ENCODE measurements at regions not wholly inside any gene's neighbourhood (a gene's known extent, or its start where the extent isn't known, plus 50 kb on each side); places are given as distances from the start of the nearest gene placed in this dataset.

GRCh38 chr9:74304598-74304997, 192.5 kb upstream of the RORB start:
- H3K36me3 ChIP-seq (ENCODE audit: control insufficient read depth, insufficient read depth, low read length), result no peaks in the 10 kb centered on the region
- H3K27me3 ChIP-seq (replicated peaks; ENCODE audit: control insufficient read depth, insufficient read depth, low read length), result no peaks in the 10 kb centered on the region
- no peak for DNase-seq (ENCODE audit: extremely low read depth, insufficient read length)
- TF ChIP-seq CTCF (IDR thresholded peaks at IDR 0.05; ENCODE audit: insufficient read depth, low read length, poor library complexity, severe bottlenecking), result no peak
- no peak overlapping the region for H3K4me3 ChIP-seq (replicated peaks; ENCODE audit: low read depth, low read length)

GRCh38 chr9:74309654-74310053, 187.5 kb upstream of the RORB start:
- no peak overlapping the region for H3K4me3 ChIP-seq (replicated peaks; ENCODE audit: low read depth, low read length)
- H3K27me3 ChIP-seq (replicated peaks; ENCODE audit: control insufficient read depth, insufficient read depth, low read length), result no peaks in the 10 kb centered on the region
- no peaks in the 10 kb centered on the region for H3K36me3 ChIP-seq (ENCODE audit: control insufficient read depth, insufficient read depth, low read length)
- no peak for DNase-seq (ENCODE audit: extremely low read depth, insufficient read length)
- no peak for TF ChIP-seq CTCF (IDR thresholded peaks at IDR 0.05; ENCODE audit: insufficient read depth, low read length, poor library complexity, severe bottlenecking)

DNA sequence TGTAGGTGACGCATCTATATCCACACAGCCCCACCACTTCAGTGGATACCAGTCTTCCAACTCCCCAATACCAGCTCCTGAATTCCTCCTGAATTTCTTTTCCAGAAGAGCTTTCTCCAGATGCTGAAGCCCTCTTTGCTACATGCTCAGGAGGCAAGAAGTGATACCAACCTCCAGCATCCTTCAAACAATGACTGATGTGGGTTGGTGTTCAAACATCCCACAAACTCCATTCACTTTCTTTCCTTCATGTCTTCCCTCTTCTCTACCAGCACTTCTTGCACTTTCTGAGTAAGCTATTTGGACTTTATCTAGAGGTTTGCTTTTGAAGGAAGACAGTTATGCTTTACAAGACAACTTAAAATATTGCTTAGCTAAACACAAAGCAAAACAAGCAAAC, 179.9 kb upstream of the RORB start:
- DNase-seq (ENCODE audit: extremely low read depth, insufficient read length), result no peak
- TF ChIP-seq CTCF (IDR thresholded peaks at IDR 0.05; ENCODE audit: insufficient read depth, low read length, poor library complexity, severe bottlenecking), result no peak
- no peaks in the 10 kb centered on the region for H3K36me3 ChIP-seq (ENCODE audit: control insufficient read depth, insufficient read depth, low read length)
- H3K4me3 ChIP-seq (replicated peaks; ENCODE audit: low read depth, low read length), result no peak overlapping the region
- no peaks in the 10 kb centered on the region for H3K27me3 ChIP-seq (replicated peaks; ENCODE audit: control insufficient read depth, insufficient read depth, low read length)

DNA sequence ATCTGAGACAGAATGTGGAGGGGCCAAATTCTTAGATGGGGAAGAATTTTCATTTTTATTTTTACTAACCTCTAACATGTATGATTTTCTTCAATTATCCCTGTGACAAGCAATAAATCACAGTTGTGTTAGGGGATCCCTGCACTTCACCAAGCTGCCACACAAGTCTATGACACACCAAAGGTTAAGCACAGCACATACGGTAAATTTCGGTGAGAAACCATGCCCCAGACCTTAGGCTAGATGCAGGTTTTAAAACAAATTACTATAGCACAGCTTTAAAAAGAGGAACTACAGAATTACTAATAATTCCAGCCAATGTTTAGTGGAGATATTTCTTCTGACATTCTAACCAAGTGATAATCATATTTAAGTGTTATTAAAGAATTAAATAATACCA, 175.7 kb upstream of the RORB start:
- Histone ChIP-seq H3K4me3 (replicated peaks; ENCODE audit: low read depth, low read length) (no peak overlapping the region), H3K36me3 (ENCODE audit: control insufficient read depth, insufficient read depth, low read length) (no peaks in the 10 kb centered on the region), H3K27me3 (replicated peaks; ENCODE audit: control insufficient read depth, insufficient read depth, low read length) (no peaks in the 10 kb centered on the region)
- no peak for DNase-seq (ENCODE audit: extremely low read depth, insufficient read length)
- no peak for TF ChIP-seq CTCF (IDR thresholded peaks at IDR 0.05; ENCODE audit: insufficient read depth, low read length, poor library complexity, severe bottlenecking)

DNA sequence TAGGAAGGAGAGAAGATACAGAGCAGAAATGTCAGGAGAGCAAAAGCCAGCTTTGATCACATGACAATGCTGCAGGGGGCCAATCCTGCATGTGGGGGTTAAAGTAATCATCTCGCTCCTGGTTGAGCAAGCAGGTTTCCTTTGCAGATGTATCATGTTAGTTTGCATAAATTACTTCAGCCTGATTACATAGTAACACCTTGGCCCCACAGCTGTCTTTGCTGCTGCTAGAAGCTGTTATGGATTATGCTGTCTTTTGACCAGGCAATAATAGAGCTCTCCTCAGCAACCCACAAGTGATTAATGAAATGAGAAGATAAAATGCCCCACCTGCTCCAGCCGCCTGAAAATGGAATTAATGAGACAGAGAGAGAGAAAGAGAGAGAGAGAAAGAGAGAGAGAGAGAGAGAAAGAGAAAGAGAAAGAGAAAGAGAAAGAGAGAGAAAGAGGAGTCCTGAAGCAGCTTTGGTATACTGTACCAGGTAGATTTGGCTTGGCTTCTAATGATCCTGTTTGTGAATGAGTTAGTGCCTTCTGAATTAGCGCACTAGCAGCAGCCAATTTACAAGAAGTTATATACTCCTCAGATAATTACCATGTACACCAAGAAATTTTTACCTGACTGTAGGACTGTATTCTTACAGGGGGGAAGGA, 174.3 kb upstream of the RORB start:
- Histone ChIP-seq H3K36me3 (ENCODE audit: control insufficient read depth, insufficient read depth, low read length) (no peaks in the 10 kb centered on the region), H3K27me3 (replicated peaks; ENCODE audit: control insufficient read depth, insufficient read depth, low read length) (no peaks in the 10 kb centered on the region), H3K4me3 (replicated peaks; ENCODE audit: low read depth, low read length) (no peak overlapping the region)
- no peak for DNase-seq (ENCODE audit: extremely low read depth, insufficient read length)
- no peak for TF ChIP-seq CTCF (IDR thresholded peaks at IDR 0.05; ENCODE audit: insufficient read depth, low read length, poor library complexity, severe bottlenecking)

Data from GM06990 (cell line).